ENCODE measurements at regions not wholly inside any gene's neighbourhood (a gene's known extent, or its start where the extent isn't known, plus 50 kb on each side); places are given as distances from the start of the nearest gene placed in this dataset.
A peak's percentile ranks its signal among the peaks of the same experiment; 100 is the strongest.

DNA sequence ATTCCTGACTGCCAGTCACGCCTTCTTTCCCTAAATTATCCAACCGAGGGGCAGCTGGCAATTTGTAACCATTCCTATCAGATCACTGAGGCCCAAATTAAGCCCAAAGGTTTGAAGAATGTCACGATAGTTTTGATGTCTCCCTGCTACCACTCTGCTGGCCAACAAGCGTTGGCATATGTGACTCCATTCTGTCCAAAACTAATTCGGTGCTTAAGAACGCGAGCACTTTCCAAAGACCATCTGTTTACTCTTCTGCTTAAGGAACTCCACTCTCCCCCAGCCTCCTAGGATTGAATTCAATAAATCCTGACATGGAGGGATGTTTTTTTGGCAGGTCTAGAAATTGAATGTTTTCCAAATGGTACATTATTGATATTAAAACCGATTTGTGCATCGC lies 131.5 kb upstream of the CTBP2 start:
- no peak overlapping the region for H3K27ac ChIP-seq
- H3K4me3 ChIP-seq = no peak overlapping the region
- no peaks in the 10 kb centered on the region for H3K36me3 ChIP-seq
- H3K27me3 ChIP-seq = no peaks in the 10 kb centered on the region
- no peak for DNase-seq
- TF ChIP-seq, protein P1, sequence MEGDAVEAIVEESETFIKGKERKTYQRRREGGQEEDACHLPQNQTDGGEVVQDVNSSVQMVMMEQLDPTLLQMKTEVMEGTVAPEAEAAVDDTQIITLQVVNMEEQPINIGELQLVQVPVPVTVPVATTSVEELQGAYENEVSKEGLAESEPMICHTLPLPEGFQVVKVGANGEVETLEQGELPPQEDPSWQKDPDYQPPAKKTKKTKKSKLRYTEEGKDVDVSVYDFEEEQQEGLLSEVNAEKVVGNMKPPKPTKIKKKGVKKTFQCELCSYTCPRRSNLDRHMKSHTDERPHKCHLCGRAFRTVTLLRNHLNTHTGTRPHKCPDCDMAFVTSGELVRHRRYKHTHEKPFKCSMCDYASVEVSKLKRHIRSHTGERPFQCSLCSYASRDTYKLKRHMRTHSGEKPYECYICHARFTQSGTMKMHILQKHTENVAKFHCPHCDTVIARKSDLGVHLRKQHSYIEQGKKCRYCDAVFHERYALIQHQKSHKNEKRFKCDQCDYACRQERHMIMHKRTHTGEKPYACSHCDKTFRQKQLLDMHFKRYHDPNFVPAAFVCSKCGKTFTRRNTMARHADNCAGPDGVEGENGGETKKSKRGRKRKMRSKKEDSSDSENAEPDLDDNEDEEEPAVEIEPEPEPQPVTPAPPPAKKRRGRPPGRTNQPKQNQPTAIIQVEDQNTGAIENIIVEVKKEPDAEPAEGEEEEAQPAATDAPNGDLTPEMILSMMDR (IDR thresholded peaks at IDR 0.05) = no peak
- no peaks in the 10 kb centered on the region for H3K9me3 ChIP-seq
- no peak overlapping the region for H3K9ac ChIP-seq (ENCODE audit: low read depth in 2 of 2, low read length in 2 of 2)
- intact Hi-C loops (cut with DNase I) = no loop called here
- no peaks in the 10 kb centered on the region for H3K4me1 ChIP-seq

DNA sequence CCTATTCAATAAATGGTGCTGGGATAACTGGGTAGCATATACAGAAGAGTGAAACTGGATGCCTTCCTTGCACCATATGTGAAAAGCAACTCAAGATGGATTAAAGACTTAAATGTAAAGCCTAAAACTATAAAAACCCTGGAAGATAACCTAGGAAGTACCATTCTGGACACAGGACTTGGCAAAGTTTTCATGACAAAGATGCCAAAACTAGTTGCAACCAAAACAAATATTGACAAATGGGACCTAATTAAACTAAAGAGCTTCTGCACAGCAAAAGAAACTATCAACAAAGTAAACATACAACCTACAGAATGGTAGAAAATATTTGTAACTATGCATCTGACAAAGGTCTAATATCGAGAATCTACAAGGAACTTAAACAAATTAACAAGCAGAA lies 129.1 kb upstream of the CTBP2 start:
- TF ChIP-seq, protein P1 (IDR thresholded peaks at IDR 0.05) = no peak
- Histone ChIP-seq H3K9me3 (no peaks in the 10 kb centered on the region), H3K27ac (no peak overlapping the region), H3K4me3 (no peak overlapping the region), H3K9ac (ENCODE audit: low read depth in 2 of 2, low read length in 2 of 2) (no peak overlapping the region), H3K4me1 (no peaks in the 10 kb centered on the region), H3K27me3 (no peaks in the 10 kb centered on the region), H3K36me3 (no peaks in the 10 kb centered on the region)
- intact Hi-C loops (cut with DNase I) = no loop called here
- DNase-seq = no peak

DNA sequence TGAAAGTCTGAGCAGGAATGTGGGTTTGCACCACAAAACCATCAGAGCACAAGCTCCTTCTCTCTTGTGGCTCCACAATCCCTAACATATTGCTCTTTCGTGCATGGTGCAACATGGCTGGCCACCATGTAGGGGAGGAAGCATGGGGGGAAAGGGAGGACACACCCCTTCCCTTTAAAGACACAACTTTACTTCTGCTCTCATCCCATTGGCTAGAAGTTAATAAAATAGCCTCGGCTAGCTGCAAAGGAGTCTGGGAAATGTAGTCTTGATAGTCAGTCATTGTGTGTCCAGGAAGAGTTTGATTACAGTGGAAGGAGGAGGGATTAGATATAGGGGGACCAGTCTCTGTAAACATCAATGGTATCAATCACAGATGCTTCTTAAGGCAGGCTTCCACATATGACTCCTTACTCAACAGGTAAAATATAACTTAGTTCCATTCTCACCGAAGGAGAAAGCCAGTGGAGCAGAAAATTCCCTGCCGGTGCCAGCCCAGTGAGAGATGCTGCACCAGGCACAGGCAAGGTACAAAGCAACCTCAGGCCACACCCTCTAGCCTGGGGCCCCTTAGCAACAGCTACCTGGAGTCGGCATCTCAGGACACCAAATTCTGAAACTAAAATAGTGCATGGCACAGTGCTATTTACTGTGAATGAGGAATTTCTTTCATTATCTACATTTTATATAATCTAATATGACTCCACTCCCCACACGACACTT lies 124.7 kb upstream of the CTBP2 start:
- H3K4me3 ChIP-seq = no peak overlapping the region
- TF ChIP-seq, protein P1 (IDR thresholded peaks at IDR 0.05) = no peak
- no peaks in the 10 kb centered on the region for H3K27me3 ChIP-seq
- H3K36me3 ChIP-seq = no peaks in the 10 kb centered on the region
- no peaks in the 10 kb centered on the region for H3K4me1 ChIP-seq
- H3K9ac ChIP-seq (ENCODE audit: low read depth in 2 of 2, low read length in 2 of 2) = no peak overlapping the region
- intact Hi-C loops (cut with DNase I) = no loop called here
- no peak for DNase-seq
- H3K27ac ChIP-seq = no peak overlapping the region
- no peaks in the 10 kb centered on the region for H3K9me3 ChIP-seq

DNA sequence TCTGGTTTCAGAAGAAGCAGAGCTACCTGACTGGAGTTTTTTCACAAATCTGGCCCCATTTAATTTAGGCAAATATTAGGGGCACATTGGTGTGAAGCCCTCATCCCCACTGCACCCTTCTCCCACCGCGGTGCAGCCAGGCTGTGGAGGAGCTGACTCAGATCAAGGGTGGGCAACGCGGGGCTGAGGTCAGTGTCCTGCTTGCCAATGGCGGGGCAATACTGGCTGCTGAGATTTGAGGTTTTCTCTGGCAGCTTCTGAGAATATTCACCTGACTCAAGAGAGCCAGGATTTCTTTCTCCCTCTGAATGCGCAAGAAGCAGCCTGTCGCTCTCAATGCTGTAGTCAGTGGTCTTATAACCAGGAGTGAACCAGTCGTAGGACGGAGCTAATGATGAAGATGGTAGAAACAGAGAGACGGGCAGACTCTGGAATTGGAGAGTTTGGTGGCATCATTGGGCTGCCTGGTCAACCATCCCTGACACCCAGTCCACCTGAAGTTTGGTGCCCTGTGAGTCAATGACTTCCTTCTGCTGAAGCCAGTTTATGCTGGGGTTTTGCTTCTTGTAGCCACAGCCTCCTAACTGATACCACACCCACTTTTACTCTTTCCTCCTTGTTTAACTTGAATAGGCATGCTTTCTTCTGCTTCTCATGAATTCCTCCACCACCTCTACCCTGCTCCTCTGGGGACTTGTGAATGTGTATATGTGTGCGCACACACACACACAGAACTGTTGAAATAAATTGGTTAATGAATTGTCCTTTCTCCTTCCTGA lies 123.7 kb upstream of the CTBP2 start:
- Histone ChIP-seq H3K9ac (ENCODE audit: low read depth in 2 of 2, low read length in 2 of 2) (no peak overlapping the region), H3K36me3 (no peaks in the 10 kb centered on the region), H3K9me3 (no peaks in the 10 kb centered on the region), H3K27me3 (no peaks in the 10 kb centered on the region), H3K4me1 (no peaks in the 10 kb centered on the region), H3K4me3 (no peak overlapping the region), H3K27ac (no peak overlapping the region)
- intact Hi-C loops (cut with DNase I) = no loop called here
- no peak for DNase-seq
- TF ChIP-seq, protein P1 (IDR thresholded peaks at IDR 0.05) = no peak

DNA sequence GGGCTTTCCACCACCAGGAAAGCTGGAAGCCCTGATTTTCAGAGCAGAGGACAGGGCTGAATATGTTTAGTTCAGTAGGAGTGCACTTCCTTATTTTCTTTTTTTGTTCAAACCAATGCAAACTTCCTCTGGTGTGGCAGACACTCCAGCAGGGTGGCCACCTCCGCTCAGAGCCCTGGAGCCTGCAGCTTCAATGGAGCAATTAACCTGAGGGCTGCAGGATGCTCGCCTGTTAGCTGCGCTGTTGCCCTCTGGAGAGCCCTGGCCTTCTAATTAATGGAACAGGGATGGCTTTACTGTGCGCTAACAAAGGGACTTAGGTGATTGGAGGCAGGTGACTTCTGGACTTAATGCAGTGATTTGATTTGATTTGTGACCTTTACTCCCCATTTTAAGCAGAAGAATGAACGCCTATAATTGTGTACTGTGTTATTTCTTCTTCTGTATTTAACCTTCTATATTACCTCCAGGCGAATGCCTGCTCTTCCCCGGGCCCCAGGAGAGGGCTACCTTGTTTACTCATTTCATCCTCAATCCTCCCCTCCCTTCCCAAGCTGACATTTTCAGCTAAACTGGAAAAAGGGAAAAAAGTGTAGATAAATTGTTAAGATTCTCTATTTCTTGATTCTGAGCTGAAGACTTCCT lies 123.0 kb upstream of the CTBP2 start:
- Histone ChIP-seq H3K27ac (no peak overlapping the region), H3K9me3 (no peaks in the 10 kb centered on the region), H3K4me1 (no peaks in the 10 kb centered on the region), H3K27me3 (no peaks in the 10 kb centered on the region), H3K4me3 (no peak overlapping the region), H3K9ac (ENCODE audit: low read depth in 2 of 2, low read length in 2 of 2) (no peak overlapping the region), H3K36me3 (no peaks in the 10 kb centered on the region)
- intact Hi-C loops (cut with DNase I) = no loop called here
- DNase-seq = peak; percentile 64
- TF ChIP-seq, protein P1 (IDR thresholded peaks at IDR 0.05) = no peak

Data from colonic mucosa (tissue), 4 donors.